ENCODE measurements at regions not wholly inside any gene's neighbourhood (a gene's known extent, or its start where the extent isn't known, plus 50 kb on each side); places are given as distances from the start of the nearest gene placed in this dataset.
A peak's percentile ranks its signal among the peaks of the same experiment; 100 is the strongest.

- DNase-seq = no peak
- Histone ChIP-seq H3K4me3 (ENCODE audit: low read length) (no peak overlapping the region), H3K4me1 (ENCODE audit: control insufficient read depth, insufficient read depth, low read length) (peaks cover 7% of the 10 kb centered on the region), H3K36me3 (ENCODE audit: control insufficient read depth, insufficient read depth, low read length) (no peaks in the 10 kb centered on the region), H3K27me3 (ENCODE audit: control insufficient read depth, insufficient read depth, low read length) (no peaks in the 10 kb centered on the region), H3K9me3 (ENCODE audit: control insufficient read depth, low read depth, low read length) (no peaks in the 10 kb centered on the region), H3K27ac (ENCODE audit: low read length) (no peak overlapping the region)
- WGBS (ENCODE audit: insufficient coverage, low lambda C conversion rate) = no CpG with 5 or more reads among the region's 2 CpGs
These were observed 147.1 kb upstream of the ATP1B1 start for GRCh38 chr1:168959382-168959781.

- Histone ChIP-seq H3K4me1 (ENCODE audit: control insufficient read depth, insufficient read depth, low read length) (peaks cover 7% of the 10 kb centered on the region), H3K4me3 (ENCODE audit: low read length) (no peak overlapping the region), H3K27me3 (ENCODE audit: control insufficient read depth, insufficient read depth, low read length) (no peaks in the 10 kb centered on the region), H3K36me3 (ENCODE audit: control insufficient read depth, insufficient read depth, low read length) (no peaks in the 10 kb centered on the region), H3K9me3 (ENCODE audit: control insufficient read depth, low read depth, low read length) (no peaks in the 10 kb centered on the region), H3K27ac (ENCODE audit: low read length) (no peak overlapping the region)
- DNase-seq = no peak
- 91% methylated on average over 1 of the region's 1 CpG for WGBS (ENCODE audit: insufficient coverage, low lambda C conversion rate)
These were observed 146.4 kb upstream of the ATP1B1 start for GRCh38 chr1:168960114-168960513.

- no peak overlapping the region for H3K4me3 ChIP-seq (ENCODE audit: low read length)
- H3K9me3 ChIP-seq (ENCODE audit: control insufficient read depth, low read depth, low read length) = no peaks in the 10 kb centered on the region
- peak in 1 of 2 donors; percentile 13 for DNase-seq
- peaks cover 7% of the 10 kb centered on the region for H3K4me1 ChIP-seq (ENCODE audit: control insufficient read depth, insufficient read depth, low read length)
- WGBS (ENCODE audit: insufficient coverage, low lambda C conversion rate) = no CpG with 5 or more reads among the region's 1 CpG
- H3K27ac ChIP-seq (ENCODE audit: low read length) = no peak overlapping the region
- H3K27me3 ChIP-seq (ENCODE audit: control insufficient read depth, insufficient read depth, low read length) = no peaks in the 10 kb centered on the region
- H3K36me3 ChIP-seq (ENCODE audit: control insufficient read depth, insufficient read depth, low read length) = no peaks in the 10 kb centered on the region
These were observed 145.9 kb upstream of the ATP1B1 start for GRCh38 chr1:168960595-168960994.

GRCh38 chr1:168963601-168964000 is 142.9 kb upstream of the ATP1B1 start:
- H3K36me3 ChIP-seq (ENCODE audit: control insufficient read depth, insufficient read depth, low read length) = no peaks in the 10 kb centered on the region
- H3K4me1 ChIP-seq (ENCODE audit: control insufficient read depth, insufficient read depth, low read length) = peaks cover under 1% of the 10 kb centered on the region
- 86% methylated on average over 2 of the region's 2 CpGs for WGBS (ENCODE audit: insufficient coverage, low lambda C conversion rate)
- no peaks in the 10 kb centered on the region for H3K9me3 ChIP-seq (ENCODE audit: control insufficient read depth, low read depth, low read length)
- no peak for DNase-seq
- H3K27ac ChIP-seq (ENCODE audit: low read length) = no peak overlapping the region
- no peaks in the 10 kb centered on the region for H3K27me3 ChIP-seq (ENCODE audit: control insufficient read depth, insufficient read depth, low read length)
- H3K4me3 ChIP-seq (ENCODE audit: low read length) = no peak overlapping the region

- no peaks in the 10 kb centered on the region for H3K27me3 ChIP-seq (ENCODE audit: control insufficient read depth, insufficient read depth, low read length)
- WGBS (ENCODE audit: insufficient coverage, low lambda C conversion rate) = 100% methylated on average over 1 of the region's 3 CpGs
- no peak overlapping the region for H3K27ac ChIP-seq (ENCODE audit: low read length)
- no peaks in the 10 kb centered on the region for H3K9me3 ChIP-seq (ENCODE audit: control insufficient read depth, low read depth, low read length)
- H3K36me3 ChIP-seq (ENCODE audit: control insufficient read depth, insufficient read depth, low read length) = no peaks in the 10 kb centered on the region
- H3K4me3 ChIP-seq (ENCODE audit: low read length) = no peak overlapping the region
- no peak for DNase-seq
- H3K4me1 ChIP-seq (ENCODE audit: control insufficient read depth, insufficient read depth, low read length) = no peaks in the 10 kb centered on the region
These were observed 142.0 kb upstream of the ATP1B1 start for GRCh38 chr1:168964478-168964877.

GRCh38 chr1:168966217-168966616 is 140.3 kb upstream of the ATP1B1 start:
- H3K9me3 ChIP-seq (ENCODE audit: control insufficient read depth, low read depth, low read length) = no peaks in the 10 kb centered on the region
- no peak overlapping the region for H3K27ac ChIP-seq (ENCODE audit: low read length)
- no peaks in the 10 kb centered on the region for H3K27me3 ChIP-seq (ENCODE audit: control insufficient read depth, insufficient read depth, low read length)
- no peaks in the 10 kb centered on the region for H3K4me1 ChIP-seq (ENCODE audit: control insufficient read depth, insufficient read depth, low read length)
- no peak overlapping the region for H3K4me3 ChIP-seq (ENCODE audit: low read length)
- H3K36me3 ChIP-seq (ENCODE audit: control insufficient read depth, insufficient read depth, low read length) = no peaks in the 10 kb centered on the region
- no CpG with 5 or more reads among the region's 2 CpGs for WGBS (ENCODE audit: insufficient coverage, low lambda C conversion rate)
- DNase-seq = no peak

DNA sequence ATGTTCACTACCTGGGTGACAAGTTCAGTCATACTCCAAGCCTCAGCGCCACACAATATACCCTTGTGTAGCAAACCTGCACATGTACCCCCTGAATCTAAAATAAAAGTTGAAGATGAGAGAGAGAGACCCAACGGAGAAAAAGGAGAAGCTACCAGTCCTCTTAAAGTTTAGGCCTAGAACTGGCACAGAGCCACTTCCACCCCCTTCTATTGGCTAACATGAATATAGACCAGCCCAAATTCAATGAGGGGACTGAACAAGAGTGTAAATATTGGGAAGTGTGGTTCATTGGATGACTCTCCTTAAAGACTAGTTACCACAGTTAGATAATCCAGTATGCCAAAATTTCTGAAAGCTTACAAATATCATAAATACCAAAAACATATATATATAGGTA is 139.9 kb upstream of the ATP1B1 start:
- no peak overlapping the region for H3K4me3 ChIP-seq (ENCODE audit: low read length)
- no CpG with 5 or more reads among the region's 2 CpGs for WGBS (ENCODE audit: insufficient coverage, low lambda C conversion rate)
- H3K27ac ChIP-seq (ENCODE audit: low read length) = no peak overlapping the region
- no peaks in the 10 kb centered on the region for H3K36me3 ChIP-seq (ENCODE audit: control insufficient read depth, insufficient read depth, low read length)
- no peaks in the 10 kb centered on the region for H3K9me3 ChIP-seq (ENCODE audit: control insufficient read depth, low read depth, low read length)
- no peaks in the 10 kb centered on the region for H3K4me1 ChIP-seq (ENCODE audit: control insufficient read depth, insufficient read depth, low read length)
- H3K27me3 ChIP-seq (ENCODE audit: control insufficient read depth, insufficient read depth, low read length) = no peaks in the 10 kb centered on the region
- DNase-seq = no peak

GRCh38 chr1:168970926-168971659 is 135.4 kb upstream of the ATP1B1 start:
- no peaks in the 10 kb centered on the region for H3K9me3 ChIP-seq (ENCODE audit: control insufficient read depth, low read depth, low read length)
- no peaks in the 10 kb centered on the region for H3K4me1 ChIP-seq (ENCODE audit: control insufficient read depth, insufficient read depth, low read length)
- no CpG with 5 or more reads among the region's 7 CpGs for WGBS (ENCODE audit: insufficient coverage, low lambda C conversion rate)
- H3K27me3 ChIP-seq (ENCODE audit: control insufficient read depth, insufficient read depth, low read length) = no peaks in the 10 kb centered on the region
- H3K4me3 ChIP-seq (ENCODE audit: low read length) = no peak overlapping the region
- no peak overlapping the region for H3K27ac ChIP-seq (ENCODE audit: low read length)
- H3K36me3 ChIP-seq (ENCODE audit: control insufficient read depth, insufficient read depth, low read length) = no peaks in the 10 kb centered on the region
- DNase-seq = no peak

- Histone ChIP-seq H3K4me1 (ENCODE audit: control insufficient read depth, insufficient read depth, low read length) (no peaks in the 10 kb centered on the region), H3K27ac (ENCODE audit: low read length) (no peak overlapping the region), H3K36me3 (ENCODE audit: control insufficient read depth, insufficient read depth, low read length) (no peaks in the 10 kb centered on the region), H3K27me3 (ENCODE audit: control insufficient read depth, insufficient read depth, low read length) (no peaks in the 10 kb centered on the region), H3K9me3 (ENCODE audit: control insufficient read depth, low read depth, low read length) (no peaks in the 10 kb centered on the region), H3K4me3 (ENCODE audit: low read length) (no peak overlapping the region)
- no peak for DNase-seq
- WGBS (ENCODE audit: insufficient coverage, low lambda C conversion rate) = 60% methylated on average over 2 of the region's 4 CpGs
These were observed 134.3 kb upstream of the ATP1B1 start for GRCh38 chr1:168972225-168972624.

- Histone ChIP-seq H3K4me3 (ENCODE audit: low read length) (no peak overlapping the region), H3K27ac (ENCODE audit: low read length) (no peak overlapping the region), H3K4me1 (ENCODE audit: control insufficient read depth, insufficient read depth, low read length) (no peaks in the 10 kb centered on the region), H3K36me3 (ENCODE audit: control insufficient read depth, insufficient read depth, low read length) (no peaks in the 10 kb centered on the region), H3K9me3 (ENCODE audit: control insufficient read depth, low read depth, low read length) (no peaks in the 10 kb centered on the region), H3K27me3 (ENCODE audit: control insufficient read depth, insufficient read depth, low read length) (no peaks in the 10 kb centered on the region)
- WGBS (ENCODE audit: insufficient coverage, low lambda C conversion rate) = no CpG with 5 or more reads among the region's 2 CpGs
- no peak for DNase-seq
These were observed 133.6 kb upstream of the ATP1B1 start for GRCh38 chr1:168972887-168973286.

GRCh38 chr1:168974117-168974516 is 132.4 kb upstream of the ATP1B1 start:
- Histone ChIP-seq H3K4me3 (ENCODE audit: low read length) (no peak overlapping the region), H3K36me3 (ENCODE audit: control insufficient read depth, insufficient read depth, low read length) (no peaks in the 10 kb centered on the region), H3K4me1 (ENCODE audit: control insufficient read depth, insufficient read depth, low read length) (no peaks in the 10 kb centered on the region), H3K27ac (ENCODE audit: low read length) (no peak overlapping the region), H3K9me3 (ENCODE audit: control insufficient read depth, low read depth, low read length) (no peaks in the 10 kb centered on the region), H3K27me3 (ENCODE audit: control insufficient read depth, insufficient read depth, low read length) (no peaks in the 10 kb centered on the region)
- no peak for DNase-seq
- 100% methylated on average over 1 of the region's 5 CpGs for WGBS (ENCODE audit: insufficient coverage, low lambda C conversion rate)

All from large intestine (tissue), 3 donors.